Neural progenitor cell (in vitro differentiated cells): ENCODE measurements at regions not wholly inside any gene's neighbourhood (a gene's known extent, or its start where the extent isn't known, plus 50 kb on each side); places are given as distances from the start of the nearest gene placed in this dataset.

Source experiments
- DNase-seq: peaks from one replicate; pipeline ENCODE4 v3.0.0-alpha.2; 2016; ENCODE audit warnings: low spot score
- H2AFZ ChIP-seq: fragments of 200-600 bp; sonication (generic); replicated peaks from 2 replicates; pipeline ENCODE4 v1.6.1; 2016; ENCODE audit warnings: antibody characterized with exemption
- H3F3A ChIP-seq: fragments of 200-600 bp; sonication (generic); 2 replicates; pipeline ENCODE4 v1.6.1; 2016; ENCODE audit warnings: antibody characterized with exemption, low read depth
- H3K27ac ChIP-seq: fragments of 200-600 bp; sonication (generic); 2 replicates; pipeline ENCODE4 v1.5.1; 2016; ENCODE audit warnings: mild to moderate bottlenecking
- H3K27me3 ChIP-seq: fragments of 200-600 bp; sonication (generic); 2 replicates; pipeline ENCODE4 v1.6.1; 2016; ENCODE audit warnings: mild to moderate bottlenecking, moderate library complexity
- H3K36me3 ChIP-seq: fragments of 200-600 bp; sonication (generic); 2 replicates; pipeline ENCODE4 v1.5.1; 2016
- H3K4me1 ChIP-seq: fragments of 200-600 bp; sonication (generic); 2 replicates; pipeline ENCODE4 v1.6.1; 2016; ENCODE audit warnings: mixed run types
- H3K4me2 ChIP-seq: fragments of 200-600 bp; sonication (generic); 2 replicates; pipeline ENCODE4 v1.6.1; 2016
- H3K4me3 ChIP-seq: fragments of 200-600 bp; sonication (generic); 2 replicates; pipeline ENCODE4 v1.5.1; 2016
- H3K79me2 ChIP-seq: fragments of 200-600 bp; sonication (generic); 2 replicates; pipeline ENCODE4 v1.6.1; 2016; ENCODE audit warnings: low read depth
- H3K9ac ChIP-seq: fragments of 200-600 bp; sonication (generic); 2 replicates; pipeline ENCODE4 v1.6.1; 2016
- H3K9me3 ChIP-seq: fragments of 200-600 bp; sonication (generic); 2 replicates; pipeline ENCODE4 v1.5.1; 2016; ENCODE audit warnings: low read depth
- H4K20me1 ChIP-seq: fragments of 200-600 bp; sonication (generic); 2 replicates; pipeline ENCODE4 v1.6.1; 2016; ENCODE audit warnings: low read depth
- H3K27ac Mint-ChIP-seq: 3 replicates; pipeline ENCODE4 v1.8.0; 2021; ENCODE audit warnings: mixed read lengths
- H3K27me3 Mint-ChIP-seq: 2 replicates; pipeline ENCODE4 v1.8.0; 2022; ENCODE audit warnings: low read depth, mild to moderate bottlenecking, inconsistent platforms, moderate library complexity, mixed read lengths; ENCODE audit not compliant: insufficient read depth
- H3K36me3 Mint-ChIP-seq: 3 replicates; pipeline ENCODE4 v1.8.0; 2021; ENCODE audit warnings: mixed read lengths
- H3K4me1 Mint-ChIP-seq: 3 replicates; pipeline ENCODE4 v1.8.0; 2021; ENCODE audit warnings: mixed read lengths
- H3K4me3 Mint-ChIP-seq: 3 replicates; pipeline ENCODE4 v1.8.0; 2021; ENCODE audit warnings: mild to moderate bottlenecking, moderate library complexity, mixed read lengths
- H3K9me3 Mint-ChIP-seq: 3 replicates; pipeline ENCODE4 v1.8.0; 2020; ENCODE audit warnings: mixed read lengths
- EZH2 ChIP-seq: fragments of 200-600 bp; sonication (generic); IDR thresholded peaks from 2 replicates; pipeline ENCODE4 v1.6.1; 2017; ENCODE audit warnings: antibody characterized with exemption, mild to moderate bottlenecking, moderate library complexity
- EZH2phosphoT487 ChIP-seq: fragments of 200-600 bp; sonication (generic); IDR thresholded peaks from 2 replicates; pipeline ENCODE4 v1.6.1; 2017; ENCODE audit warnings: antibody characterized with exemption
- TF ChIP-seq, protein P1 (sequence below): fragments of 200-600 bp; sonication (generic); IDR thresholded peaks from 2 replicates; pipeline ENCODE4 v1.5.1; 2017; ENCODE audit warnings: antibody characterized with exemption, mild to moderate bottlenecking

DNA sequence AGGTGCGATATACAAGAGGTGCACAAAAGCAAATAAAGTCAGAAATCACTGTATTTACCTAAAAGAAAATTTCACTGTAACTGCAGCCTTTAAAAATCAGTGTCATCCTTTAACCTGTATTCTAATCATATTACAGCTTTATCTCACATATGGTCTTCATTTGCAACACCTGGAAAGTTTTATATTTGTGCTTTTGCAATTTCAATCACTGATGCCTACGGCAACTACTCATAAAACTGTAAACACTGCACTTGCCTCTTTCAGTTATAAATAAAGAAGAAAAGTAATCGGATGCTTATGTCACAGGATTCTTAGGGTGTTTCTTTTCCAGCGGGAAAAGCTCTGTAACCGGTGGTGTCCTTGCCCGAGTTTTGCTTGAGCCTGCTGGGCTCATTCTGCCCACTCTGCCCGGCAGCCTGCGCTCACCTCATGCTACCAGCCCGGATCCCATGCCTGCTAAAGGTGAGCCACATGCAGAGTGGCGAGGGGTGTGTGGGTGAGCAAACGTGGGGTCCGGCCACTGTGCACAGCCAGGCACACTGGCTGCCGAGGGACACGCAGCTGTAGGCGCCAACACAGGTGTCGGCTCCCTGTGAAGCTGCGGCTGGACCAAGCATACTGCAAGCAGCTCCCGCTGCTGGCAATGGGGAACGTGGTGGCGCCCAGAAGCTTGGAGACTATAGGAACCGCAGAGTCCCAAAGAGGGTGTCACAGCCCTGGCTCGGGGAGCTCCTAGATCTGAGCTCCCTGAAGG lies 56.3 kb upstream of the ABCB5 start:
- Histone ChIP-seq H3K4me3 (no peak overlapping the region), H3K36me3 (no peaks in the 10 kb centered on the region), H3K79me2 (no peaks in the 10 kb centered on the region), H4K20me1 (no peaks in the 10 kb centered on the region), H3K4me2 (no peak overlapping the region), H3F3A (no peaks in the 10 kb centered on the region), H3K27ac (no peak overlapping the region), H2AFZ (no peak overlapping the region), H3K4me1 (no peaks in the 10 kb centered on the region), H3K9ac (no peak overlapping the region), H3K27me3 (no peaks in the 10 kb centered on the region), H3K9me3 (no peaks in the 10 kb centered on the region)
- Mint-ChIP-seq H3K9me3 (peaks cover 6% of the 10 kb centered on the region), H3K36me3 (peaks cover 2% of the 10 kb centered on the region), H3K27ac (no peak overlapping the region), H3K27me3 (no peaks in the 10 kb centered on the region), H3K4me1 (peaks cover 9% of the 10 kb centered on the region), H3K4me3 (no peak overlapping the region)
- TF ChIP-seq EZH2 (no peak), EZH2phosphoT487 (no peak)
- TF ChIP-seq, protein P1, sequence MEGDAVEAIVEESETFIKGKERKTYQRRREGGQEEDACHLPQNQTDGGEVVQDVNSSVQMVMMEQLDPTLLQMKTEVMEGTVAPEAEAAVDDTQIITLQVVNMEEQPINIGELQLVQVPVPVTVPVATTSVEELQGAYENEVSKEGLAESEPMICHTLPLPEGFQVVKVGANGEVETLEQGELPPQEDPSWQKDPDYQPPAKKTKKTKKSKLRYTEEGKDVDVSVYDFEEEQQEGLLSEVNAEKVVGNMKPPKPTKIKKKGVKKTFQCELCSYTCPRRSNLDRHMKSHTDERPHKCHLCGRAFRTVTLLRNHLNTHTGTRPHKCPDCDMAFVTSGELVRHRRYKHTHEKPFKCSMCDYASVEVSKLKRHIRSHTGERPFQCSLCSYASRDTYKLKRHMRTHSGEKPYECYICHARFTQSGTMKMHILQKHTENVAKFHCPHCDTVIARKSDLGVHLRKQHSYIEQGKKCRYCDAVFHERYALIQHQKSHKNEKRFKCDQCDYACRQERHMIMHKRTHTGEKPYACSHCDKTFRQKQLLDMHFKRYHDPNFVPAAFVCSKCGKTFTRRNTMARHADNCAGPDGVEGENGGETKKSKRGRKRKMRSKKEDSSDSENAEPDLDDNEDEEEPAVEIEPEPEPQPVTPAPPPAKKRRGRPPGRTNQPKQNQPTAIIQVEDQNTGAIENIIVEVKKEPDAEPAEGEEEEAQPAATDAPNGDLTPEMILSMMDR = no peak
- DNase-seq = no peak

DNA sequence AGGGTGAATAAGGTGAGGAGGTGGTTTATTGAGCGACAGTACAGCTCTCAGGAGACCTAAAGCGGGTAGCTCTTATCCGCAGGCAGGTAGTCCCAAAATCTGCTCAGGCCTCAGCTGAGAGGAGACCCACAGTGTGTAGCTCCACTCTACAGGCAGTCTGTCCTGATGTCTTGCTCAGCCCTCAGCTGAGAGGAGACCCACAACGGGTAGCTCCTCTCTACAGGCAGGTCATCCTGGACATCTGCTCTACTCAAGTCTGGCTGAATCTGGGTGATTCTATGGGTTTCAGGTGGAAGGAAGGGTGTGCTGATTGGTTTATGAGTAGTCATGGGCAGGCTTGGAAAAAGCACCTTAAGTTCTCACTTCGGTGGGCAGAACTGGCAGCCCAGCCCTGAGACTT lies 55.6 kb upstream of the ABCB5 start:
- no peak for DNase-seq
- Histone ChIP-seq H3K4me2 (no peak overlapping the region), H3K27me3 (no peaks in the 10 kb centered on the region), H3K9me3 (no peaks in the 10 kb centered on the region), H3K9ac (no peak overlapping the region), H3K4me3 (no peak overlapping the region), H3K27ac (no peak overlapping the region), H2AFZ (no peak overlapping the region), H3F3A (no peaks in the 10 kb centered on the region), H3K79me2 (no peaks in the 10 kb centered on the region), H3K4me1 (no peaks in the 10 kb centered on the region), H3K36me3 (no peaks in the 10 kb centered on the region), H4K20me1 (no peaks in the 10 kb centered on the region)
- Mint-ChIP-seq H3K9me3 (peaks cover 6% of the 10 kb centered on the region), H3K27me3 (no peaks in the 10 kb centered on the region), H3K4me1 (peaks cover 9% of the 10 kb centered on the region), H3K27ac (no peak overlapping the region), H3K36me3 (peaks cover 2% of the 10 kb centered on the region), H3K4me3 (no peak overlapping the region)
- TF ChIP-seq, protein P1 = no peak
- no peak for TF ChIP-seq EZH2phosphoT487
- TF ChIP-seq EZH2 = no peak

DNA sequence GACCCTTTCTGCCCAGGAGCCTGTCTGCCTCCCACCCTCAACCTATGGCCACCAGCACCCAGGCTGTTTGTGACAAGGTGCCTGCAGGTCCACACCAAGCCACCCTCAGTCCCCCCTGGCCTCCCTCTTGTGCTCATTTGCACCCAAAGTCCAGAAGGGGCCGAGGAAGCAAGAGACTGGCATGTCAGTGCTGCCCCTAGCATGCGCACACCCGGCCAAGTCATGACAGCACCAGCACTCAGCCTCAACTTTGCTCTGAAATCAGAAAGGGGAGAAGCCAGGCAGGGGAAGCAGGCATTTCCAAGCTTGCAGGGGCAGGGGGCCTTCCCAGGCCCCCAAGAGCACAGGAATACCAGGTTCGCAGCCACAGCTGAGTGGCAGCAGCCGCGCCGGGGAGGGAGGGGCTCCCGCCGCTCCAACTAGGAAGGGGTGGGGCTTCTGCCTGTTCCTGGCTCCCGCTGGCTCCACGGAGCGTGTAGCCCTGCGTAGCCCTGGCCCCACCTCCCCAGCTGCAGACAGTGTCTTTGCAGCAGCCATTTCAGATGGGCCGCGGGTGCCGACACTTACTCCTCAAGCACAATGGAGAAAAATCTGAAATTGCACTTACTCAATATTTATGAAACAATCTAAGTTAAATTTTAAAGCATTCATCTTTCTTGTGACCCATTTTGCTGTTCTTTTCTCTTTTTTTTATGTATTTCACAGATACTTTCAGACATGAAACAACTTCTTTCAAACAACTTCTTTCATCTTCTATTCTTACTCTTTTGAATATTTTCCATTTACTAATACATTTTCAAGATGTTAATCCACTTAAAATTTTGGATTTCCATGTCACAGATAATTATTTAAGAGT lies 54.9 kb upstream of the ABCB5 start:
- no peaks in the 10 kb centered on the region for H4K20me1 ChIP-seq
- H3K36me3 ChIP-seq = no peaks in the 10 kb centered on the region
- no peaks in the 10 kb centered on the region for H3K4me1 ChIP-seq
- peaks cover 2% of the 10 kb centered on the region for H3K36me3 Mint-ChIP-seq
- no peaks in the 10 kb centered on the region for H3K79me2 ChIP-seq
- TF ChIP-seq, protein P1 = no peak
- TF ChIP-seq EZH2 = no peak
- no peak for TF ChIP-seq EZH2phosphoT487
- no peak overlapping the region for H3K9ac ChIP-seq
- H3K27ac ChIP-seq = no peak overlapping the region
- no peaks in the 10 kb centered on the region for H3K27me3 ChIP-seq
- no peak overlapping the region for H3K4me3 Mint-ChIP-seq
- no peaks in the 10 kb centered on the region for H3F3A ChIP-seq
- peaks cover 6% of the 10 kb centered on the region for H3K9me3 Mint-ChIP-seq
- no peak for DNase-seq
- no peaks in the 10 kb centered on the region for H3K9me3 ChIP-seq
- H3K4me1 Mint-ChIP-seq = peaks cover 9% of the 10 kb centered on the region
- H3K4me3 ChIP-seq = no peak overlapping the region
- H3K27ac Mint-ChIP-seq = no peak overlapping the region
- no peak overlapping the region for H2AFZ ChIP-seq
- H3K27me3 Mint-ChIP-seq = no peaks in the 10 kb centered on the region
- H3K4me2 ChIP-seq = no peak overlapping the region
